VCaP (cell line): ENCODE measurements at regions not wholly inside any gene's neighbourhood (a gene's known extent, or its start where the extent isn't known, plus 50 kb on each side); places are given as distances from the start of the nearest gene placed in this dataset.

Experiments used
- H3K27ac ChIP-seq: fragments of 450-650 bp; 2 replicates; pipeline ENCODE4 v1.5.1; 2017
- CTCF ChIP-seq: fragments of 450-650 bp; conservative IDR thresholded peaks from 2 replicates; pipeline ENCODE4 v1.5.1; 2017; ENCODE audit warnings: mild to moderate bottlenecking, moderate library complexity

- TF ChIP-seq CTCF, result no peak
- no peak overlapping the region for H3K27ac ChIP-seq
Measured at GRCh38 chr9:75432888-75433287, 344.6 kb downstream of the OSTF1 start.

GRCh38 chr9:75438716-75439115 lies 350.4 kb downstream of the OSTF1 start:
- no peak overlapping the region for H3K27ac ChIP-seq
- no peak for TF ChIP-seq CTCF

GRCh38 chr9:75440914-75441313 lies 352.6 kb downstream of the OSTF1 start:
- no peak for TF ChIP-seq CTCF
- peak overlapping the region; percentile 30 for H3K27ac ChIP-seq

GRCh38 chr9:75445144-75445543 lies 356.8 kb downstream of the OSTF1 start:
- H3K27ac ChIP-seq, result peak overlapping the region; percentile 8; the same call in 1 of the 2 replicates
- TF ChIP-seq CTCF, result no peak

GRCh38 chr9:75447281-75447680 lies 359.0 kb downstream of the OSTF1 start:
- no peak for TF ChIP-seq CTCF
- no peak overlapping the region for H3K27ac ChIP-seq

GRCh38 chr9:75448281-75448680 lies 360.0 kb downstream of the OSTF1 start:
- no peak for TF ChIP-seq CTCF
- no peak overlapping the region for H3K27ac ChIP-seq

GRCh38 chr9:75448955-75449354 lies 360.6 kb downstream of the OSTF1 start:
- H3K27ac ChIP-seq, result no peak overlapping the region
- TF ChIP-seq CTCF, result no peak

- no peak for TF ChIP-seq CTCF
- no peak overlapping the region for H3K27ac ChIP-seq
Measured at GRCh38 chr9:75451045-75451444, 362.7 kb downstream of the OSTF1 start.
